HEK293T (cell line): ENCODE measurements at regions not wholly inside any gene's neighbourhood (a gene's known extent, or its start where the extent isn't known, plus 50 kb on each side); places are given as distances from the start of the nearest gene placed in this dataset.

Experiments
- CTCF ChIA-PET: fragments of 350-600 bp; formaldehyde crosslinking; extraction: SDS; loops from one replicate; lab custom pipeline; 2021; ENCODE audit warnings: antibody characterized with exemption, inconsistent platforms; lab: Yijun Ruan, JAX
- POLR2A ChIA-PET: fragments of 350-600 bp; formaldehyde crosslinking; extraction: SDS; loops from one replicate; lab custom pipeline; 2020; ENCODE audit warnings: antibody characterized with exemption, inconsistent platforms; lab: Yijun Ruan, JAX
- DNase-seq: peaks from one replicate; pipeline ENCODE4 v3.0.0; 2012; ENCODE audit warnings: mixed read lengths; ENCODE audit errors: extremely low spot score
- ARNT ChIP-seq: fragments of 450-650 bp; IDR thresholded peaks from 2 replicates; pipeline ENCODE4 v1.6.1; 2017; ENCODE audit warnings: mild to moderate bottlenecking
- BHLHE40 ChIP-seq: fragments of 450-650 bp; IDR thresholded peaks from 2 replicates; pipeline ENCODE4 v1.6.1; 2016; ENCODE audit warnings: mild to moderate bottlenecking, moderate library complexity, borderline replicate concordance
- CTBP1 ChIP-seq: fragments of 450-650 bp; IDR thresholded peaks from 2 replicates; pipeline ENCODE4 v1.6.1; 2016; ENCODE audit warnings: borderline replicate concordance
- ELF4 ChIP-seq: fragments of 450-650 bp; IDR thresholded peaks from 2 replicates; pipeline ENCODE4 v1.6.1; 2017; ENCODE audit warnings: antibody characterized with exemption
- FOXA1 ChIP-seq: fragments of 450-650 bp; IDR thresholded peaks from 2 replicates; pipeline ENCODE4 v1.6.1; 2016; ENCODE audit warnings: mild to moderate bottlenecking
- FOXK2 ChIP-seq: fragments of 450-650 bp; IDR thresholded peaks from 2 replicates; pipeline ENCODE4 v1.6.1; 2016; ENCODE audit warnings: mild to moderate bottlenecking
- FOXM1 ChIP-seq: fragments of 450-650 bp; IDR thresholded peaks from 2 replicates; pipeline ENCODE4 v1.6.1; 2017; ENCODE audit warnings: mild to moderate bottlenecking, borderline replicate concordance
- HDGF ChIP-seq: fragments of 450-650 bp; IDR thresholded peaks from 2 replicates; pipeline ENCODE4 v1.6.1; 2017; ENCODE audit warnings: antibody characterized with exemption, borderline replicate concordance
- L3MBTL2 ChIP-seq: fragments of 450-650 bp; conservative IDR thresholded peaks from 2 replicates; pipeline ENCODE4 v1.6.1; 2016; ENCODE audit warnings: mild to moderate bottlenecking
- LEF1 ChIP-seq: fragments of 450-650 bp; IDR thresholded peaks from 2 replicates; pipeline ENCODE4 v1.6.1; 2017; ENCODE audit warnings: mild to moderate bottlenecking, borderline replicate concordance
- NFRKB ChIP-seq: fragments of 450-650 bp; IDR thresholded peaks from 2 replicates; pipeline ENCODE4 v1.6.1; 2016; ENCODE audit warnings: mild to moderate bottlenecking, moderate library complexity
- SP1 ChIP-seq: fragments of 450-650 bp; IDR thresholded peaks from 2 replicates; pipeline ENCODE4 v1.6.1; 2017
- SUZ12 ChIP-seq: fragments of 450-650 bp; IDR thresholded peaks from 2 replicates; pipeline ENCODE4 v1.6.1; 2016; ENCODE audit warnings: mild to moderate bottlenecking
- TARDBP ChIP-seq: fragments of 450-650 bp; IDR thresholded peaks from 2 replicates; pipeline ENCODE4 v1.6.1; 2016
- ZNF384 ChIP-seq: fragments of 450-650 bp; IDR thresholded peaks from 2 replicates; pipeline ENCODE4 v1.6.1; 2016
- TF ChIP-seq, protein P1 (sequence below): fragments of 450-650 bp; IDR thresholded peaks from 2 replicates; pipeline ENCODE4 v1.6.1; 2016

GRCh38 chr21:16663436-16663835 lies 849.4 kb upstream of the CXADR start:
- ChIA-PET CTCF (no interaction called here), POLR2A (no interaction called here)
- no peak for DNase-seq
- no peak for TF ChIP-seq FOXA1
- no peak for TF ChIP-seq SUZ12
- TF ChIP-seq SP1, result no peak
- no peak for TF ChIP-seq ELF4
- no peak for TF ChIP-seq HDGF
- no peak for TF ChIP-seq TARDBP
- TF ChIP-seq LEF1, result no peak
- TF ChIP-seq FOXK2, result no peak
- TF ChIP-seq NFRKB, result no peak
- TF ChIP-seq BHLHE40, result no peak
- TF ChIP-seq ARNT, result no peak
- TF ChIP-seq, protein P1, sequence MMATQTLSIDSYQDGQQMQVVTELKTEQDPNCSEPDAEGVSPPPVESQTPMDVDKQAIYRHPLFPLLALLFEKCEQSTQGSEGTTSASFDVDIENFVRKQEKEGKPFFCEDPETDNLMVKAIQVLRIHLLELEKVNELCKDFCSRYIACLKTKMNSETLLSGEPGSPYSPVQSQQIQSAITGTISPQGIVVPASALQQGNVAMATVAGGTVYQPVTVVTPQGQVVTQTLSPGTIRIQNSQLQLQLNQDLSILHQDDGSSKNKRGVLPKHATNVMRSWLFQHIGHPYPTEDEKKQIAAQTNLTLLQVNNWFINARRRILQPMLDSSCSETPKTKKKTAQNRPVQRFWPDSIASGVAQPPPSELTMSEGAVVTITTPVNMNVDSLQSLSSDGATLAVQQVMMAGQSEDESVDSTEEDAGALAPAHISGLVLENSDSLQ, result no peak
- TF ChIP-seq L3MBTL2, result no peak
- no peak for TF ChIP-seq FOXM1
- TF ChIP-seq CTBP1, result no peak
- no peak for TF ChIP-seq ZNF384

DNA sequence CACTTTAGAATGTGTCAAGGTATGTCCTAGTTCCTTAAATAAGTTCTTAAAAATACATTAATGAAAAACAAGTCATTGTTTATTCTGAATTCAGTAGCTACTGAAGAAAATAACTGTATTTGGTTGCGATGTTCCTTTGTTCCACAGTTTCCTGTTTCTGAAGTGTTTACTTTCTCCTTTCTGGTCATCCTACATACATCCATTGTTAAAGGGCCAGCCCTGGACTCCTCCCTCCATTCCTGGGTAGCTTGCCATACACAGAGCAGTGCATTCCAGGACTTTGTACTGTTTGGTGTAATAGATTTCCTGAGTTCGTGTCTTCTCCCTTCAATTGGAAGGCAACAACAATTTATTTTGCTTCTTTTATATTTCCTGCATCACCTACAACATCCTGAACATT lies 845.4 kb upstream of the CXADR start:
- no peak for TF ChIP-seq CTBP1
- TF ChIP-seq FOXK2, result no peak
- TF ChIP-seq HDGF, result no peak
- no peak for TF ChIP-seq L3MBTL2
- TF ChIP-seq BHLHE40, result no peak
- TF ChIP-seq, protein P1, result no peak
- TF ChIP-seq TARDBP, result no peak
- TF ChIP-seq LEF1, result no peak
- no peak for TF ChIP-seq SUZ12
- TF ChIP-seq FOXA1, result no peak
- TF ChIP-seq SP1, result no peak
- no peak for TF ChIP-seq FOXM1
- no peak for TF ChIP-seq ZNF384
- TF ChIP-seq ARNT, result no peak
- TF ChIP-seq NFRKB, result no peak
- TF ChIP-seq ELF4, result no peak

GRCh38 chr21:16674949-16675348 lies 837.9 kb upstream of the CXADR start:
- TF ChIP-seq L3MBTL2 (no peak), BHLHE40 (no peak), TARDBP (no peak), CTBP1 (no peak), ELF4 (no peak), LEF1 (no peak), NFRKB (no peak), SP1 (no peak), ARNT (no peak), HDGF (no peak)
- CTCF ChIA-PET, result no interaction called here
- DNase-seq, result no peak
- POLR2A ChIA-PET, result no interaction called here

More for the DNA sequence above, 845.4 kb upstream of the CXADR start:
- ChIA-PET CTCF (no interaction called here), POLR2A (no interaction called here)
- DNase-seq, result no peak

DNA sequence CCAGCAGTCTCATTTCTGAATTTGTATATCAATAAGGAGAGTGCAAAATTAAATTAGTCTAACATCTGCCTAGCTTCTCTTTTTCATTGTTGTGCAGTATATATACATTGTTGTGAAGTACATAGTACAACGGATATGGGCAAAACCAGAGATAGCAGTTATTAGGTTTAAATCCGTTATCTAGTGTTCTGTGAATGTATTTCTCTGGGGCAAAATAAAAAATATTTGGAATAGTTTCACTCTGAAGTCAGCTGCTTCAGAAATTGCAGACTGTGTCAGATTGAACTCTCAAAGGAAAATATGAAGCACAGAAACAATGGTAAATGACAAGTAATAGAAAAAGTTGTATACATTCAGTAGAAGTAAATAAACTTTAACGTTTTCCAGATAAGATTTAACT lies 836.5 kb upstream of the CXADR start:
- TF ChIP-seq FOXK2 (no peak), NFRKB (no peak), LEF1 (no peak), HDGF (no peak), ARNT (no peak), TARDBP (no peak), BHLHE40 (no peak), SP1 (no peak)
- TF ChIP-seq, protein P1, result no peak
- CTCF ChIA-PET, result no interaction called here
- POLR2A ChIA-PET, result no interaction called here
- no peak for DNase-seq

GRCh38 chr21:16678429-16679160 lies 834.2 kb upstream of the CXADR start:
- POLR2A ChIA-PET, result no interaction called here
- CTCF ChIA-PET, result no interaction called here
- TF ChIP-seq SP1 (no peak), CTBP1 (no peak), FOXK2 (no peak), FOXA1 (no peak), ARNT (no peak), ZNF384 (no peak), L3MBTL2 (no peak), LEF1 (no peak), ELF4 (no peak), HDGF (no peak), NFRKB (no peak), TARDBP (no peak), SUZ12 (no peak), FOXM1 (no peak), BHLHE40 (no peak)
- TF ChIP-seq, protein P1, result no peak
- DNase-seq, result no peak
